ENCODE measurements at regions not wholly inside any gene's neighbourhood (a gene's known extent, or its start where the extent isn't known, plus 50 kb on each side); places are given as distances from the start of the nearest gene placed in this dataset.

- TF ChIP-seq CTCF (IDR thresholded peaks at IDR 0.05; ENCODE audit: borderline replicate concordance, extremely low read depth, low read length, poor library complexity, severe bottlenecking) (no peak), EZH2 (IDR thresholded peaks at IDR 0.05; ENCODE audit: borderline replicate concordance, low read depth, low read length, severe bottlenecking) (no peak)
These were observed 186.3 kb downstream of the OGFRL1 start for GRCh38 chr6:71474942-71475341.

Measured in DND-41 (cell line).